ENCODE measurements at regions not wholly inside any gene's neighbourhood (a gene's known extent, or its start where the extent isn't known, plus 50 kb on each side); places are given as distances from the start of the nearest gene placed in this dataset.
"Not testable (repeated sequence)": the region's sequence is repeated elsewhere in the genome, so short reads cannot be mapped to it uniquely, and the experiment has no call there.

GRCh38 chr22:48757135-48757534, 1070.5 kb downstream of the BRD1 start:
- TF ChIP-seq FOXP2 (optimal IDR thresholded peaks at IDR 0.05; ENCODE audit: control extremely low read depth, extremely low read length, insufficient read depth); POLR2AphosphoS5 (IDR thresholded peaks at IDR 0.05; ENCODE audit: borderline replicate concordance, low read depth, low read length); EZH2 (IDR thresholded peaks at IDR 0.05): not testable (repeated sequence)
